Activated naive CD4-positive, alpha-beta T cell treated with anti-CD3 and anti-CD28 coated beads for 36 hours (primary cell): ENCODE measurements at regions not wholly inside any gene's neighbourhood (a gene's known extent, or its start where the extent isn't known, plus 50 kb on each side); places are given as distances from the start of the nearest gene placed in this dataset.

Source experiments
- CTCF ChIA-PET: fragments of 350-600 bp; sonication (Branson Sonifier 250); formaldehyde crosslinking; loops from one replicate; lab custom pipeline; 2021; ENCODE audit warnings: antibody characterized with exemption; lab: Charles Lee
- DNase-seq: peaks from one replicate; pipeline ENCODE4 v3.0.0-alpha.2; 2020
- H3K27ac Mint-ChIP-seq: one replicate; pipeline ENCODE4 v1.8.0; 2021; ENCODE audit warnings: mild to moderate bottlenecking, mixed read lengths
- H3K27me3 Mint-ChIP-seq: one replicate; pipeline ENCODE4 v1.8.0; 2021; ENCODE audit warnings: low read depth, mixed read lengths
- H3K36me3 Mint-ChIP-seq: one replicate; pipeline ENCODE4 v1.8.0; 2021; ENCODE audit warnings: low read depth, mixed read lengths
- H3K4me1 Mint-ChIP-seq: one replicate; pipeline ENCODE4 v1.8.0; 2021; ENCODE audit warnings: low read depth, mixed read lengths
- H3K4me3 Mint-ChIP-seq: one replicate; pipeline ENCODE4 v1.8.0; 2021; ENCODE audit warnings: mild to moderate bottlenecking, moderate library complexity, mixed read lengths
- H3K9me3 Mint-ChIP-seq: one replicate; pipeline ENCODE4 v1.8.0; 2021; ENCODE audit warnings: mixed read lengths
- intact Hi-C: fragments of 100-400 bp; cut with micrococcal nuclease; formaldehyde crosslinking; loops from one replicate; pipeline ENCODE4 v1.15.1; 2023

DNA sequence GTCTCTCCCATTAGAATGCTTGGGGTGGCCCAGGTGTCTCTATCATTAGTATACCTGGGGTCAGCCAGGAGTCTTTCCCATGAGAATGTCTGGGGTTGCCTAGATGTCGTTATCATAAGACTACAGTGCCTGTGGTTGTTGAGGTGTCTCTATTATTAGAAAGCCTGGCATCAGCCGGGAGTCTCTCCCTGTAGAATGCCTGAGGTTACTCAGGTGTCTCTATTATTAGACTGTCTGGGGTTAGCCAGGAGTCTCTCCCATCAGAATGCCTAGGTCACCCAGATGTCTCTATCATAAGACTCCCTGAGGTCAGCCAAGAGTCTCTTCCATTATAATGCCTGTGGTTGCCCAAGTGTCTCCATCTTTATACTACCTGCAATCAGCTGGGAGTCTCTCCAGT, 1541.1 kb downstream of the UQCRFS1 start:
- peaks cover 3% of the 10 kb centered on the region for H3K36me3 Mint-ChIP-seq
- no peaks in the 10 kb centered on the region for H3K4me1 Mint-ChIP-seq
- no peaks in the 10 kb centered on the region for H3K27me3 Mint-ChIP-seq
- CTCF ChIA-PET, result no interaction called here
- H3K4me3 Mint-ChIP-seq, result no peak overlapping the region
- H3K9me3 Mint-ChIP-seq, result peaks cover 22% of the 10 kb centered on the region
- H3K27ac Mint-ChIP-seq, result no peak overlapping the region
- DNase-seq, result no peak
- intact Hi-C loops, result no loop called here

DNA sequence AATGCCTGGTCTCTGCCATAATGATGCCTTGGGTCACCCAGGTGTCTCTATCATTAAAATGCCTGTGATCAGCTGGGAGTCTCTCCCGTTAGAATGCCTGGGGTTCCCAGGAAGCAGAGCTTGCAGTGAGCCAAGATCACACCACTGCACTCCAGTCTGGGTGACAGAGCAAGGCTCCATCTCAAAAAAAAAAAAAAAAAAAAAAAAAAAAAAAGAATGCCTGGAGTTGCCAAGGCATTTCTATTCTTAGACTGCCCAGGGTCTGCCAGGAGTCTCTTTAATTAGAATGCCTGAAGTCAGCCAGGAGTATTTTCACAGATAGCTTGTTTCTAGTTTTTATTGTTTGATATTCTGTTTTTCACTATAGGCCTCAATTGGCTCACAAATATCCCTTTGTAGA, 1552.5 kb downstream of the UQCRFS1 start:
- Mint-ChIP-seq H3K4me1 (no peaks in the 10 kb centered on the region), H3K4me3 (no peak overlapping the region), H3K36me3 (peaks cover 4% of the 10 kb centered on the region), H3K27me3 (no peaks in the 10 kb centered on the region), H3K27ac (no peak overlapping the region), H3K9me3 (peaks cover 43% of the 10 kb centered on the region)
- CTCF ChIA-PET, result no interaction called here
- no peak for DNase-seq
- intact Hi-C loops, result no loop called here

- H3K27me3 Mint-ChIP-seq, result no peaks in the 10 kb centered on the region
- DNase-seq, result no peak
- H3K4me3 Mint-ChIP-seq, result no peak overlapping the region
- intact Hi-C loops, result no loop called here
- H3K27ac Mint-ChIP-seq, result no peak overlapping the region
- H3K9me3 Mint-ChIP-seq, result peaks cover 40% of the 10 kb centered on the region
- H3K36me3 Mint-ChIP-seq, result peaks cover 4% of the 10 kb centered on the region
- H3K4me1 Mint-ChIP-seq, result no peaks in the 10 kb centered on the region
- CTCF ChIA-PET, result no interaction called here
These were observed 1555.5 kb downstream of the UQCRFS1 start for GRCh38 chr19:27657271-27658051.

DNA sequence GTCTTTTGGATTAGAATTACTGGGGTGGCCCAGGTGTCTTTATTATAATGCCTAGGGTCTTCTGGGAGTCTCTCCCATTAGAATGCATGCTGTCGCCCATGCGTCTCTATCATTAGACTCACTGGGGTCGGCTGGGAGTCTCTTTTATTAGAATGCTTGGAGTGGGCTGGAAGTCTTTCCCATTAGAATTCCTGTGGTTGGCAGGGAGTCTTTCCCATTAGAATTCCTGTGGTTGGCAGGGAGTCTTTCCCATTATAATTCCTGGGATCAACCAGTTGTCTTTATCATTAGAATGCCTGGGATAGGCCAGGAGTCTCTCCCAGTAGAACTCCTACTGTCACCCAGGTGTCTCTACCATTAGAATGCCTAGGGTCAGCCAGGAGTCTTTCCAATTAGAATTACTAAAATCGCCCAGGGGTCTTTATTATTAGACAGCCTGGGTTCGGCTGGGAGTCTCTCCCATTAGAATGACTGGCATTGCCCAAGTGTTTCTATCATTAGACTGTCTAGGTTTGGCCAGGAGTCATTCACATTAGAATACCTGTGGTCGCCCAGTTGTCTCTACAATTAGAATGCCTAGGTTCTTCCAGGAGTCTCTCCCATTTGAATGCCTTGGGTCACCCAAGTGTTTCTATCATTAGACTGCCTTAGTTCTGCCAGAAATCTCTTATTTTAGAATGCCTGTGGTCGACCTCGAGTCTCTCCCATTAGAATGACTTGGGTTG, 1558.5 kb downstream of the UQCRFS1 start:
- H3K4me1 Mint-ChIP-seq, result no peaks in the 10 kb centered on the region
- H3K4me3 Mint-ChIP-seq, result no peak overlapping the region
- no peak overlapping the region for H3K27ac Mint-ChIP-seq
- peaks cover 35% of the 10 kb centered on the region for H3K9me3 Mint-ChIP-seq
- intact Hi-C loops, result no loop called here
- H3K27me3 Mint-ChIP-seq, result no peaks in the 10 kb centered on the region
- peaks cover 4% of the 10 kb centered on the region for H3K36me3 Mint-ChIP-seq
- CTCF ChIA-PET, result no interaction called here
- no peak for DNase-seq

- Mint-ChIP-seq H3K27me3 (no peaks in the 10 kb centered on the region), H3K27ac (no peak overlapping the region), H3K4me3 (no peak overlapping the region), H3K9me3 (peaks cover 24% of the 10 kb centered on the region), H3K36me3 (no peaks in the 10 kb centered on the region), H3K4me1 (no peaks in the 10 kb centered on the region)
- CTCF ChIA-PET, result no interaction called here
- DNase-seq, result no peak
- intact Hi-C loops, result no loop called here
These were observed 1560.2 kb downstream of the UQCRFS1 start for GRCh38 chr19:27652796-27653195.

GRCh38 chr19:27652281-27652680, 1560.7 kb downstream of the UQCRFS1 start:
- no peaks in the 10 kb centered on the region for H3K4me1 Mint-ChIP-seq
- DNase-seq, result no peak
- H3K9me3 Mint-ChIP-seq, result peaks cover 22% of the 10 kb centered on the region
- CTCF ChIA-PET, result no interaction called here
- H3K27me3 Mint-ChIP-seq, result no peaks in the 10 kb centered on the region
- no peaks in the 10 kb centered on the region for H3K36me3 Mint-ChIP-seq
- H3K27ac Mint-ChIP-seq, result no peak overlapping the region
- no peak overlapping the region for H3K4me3 Mint-ChIP-seq
- intact Hi-C loops, result no loop called here

- no peak for DNase-seq
- CTCF ChIA-PET, result no interaction called here
- H3K27me3 Mint-ChIP-seq, result no peaks in the 10 kb centered on the region
- H3K4me1 Mint-ChIP-seq, result no peaks in the 10 kb centered on the region
- H3K27ac Mint-ChIP-seq, result no peak overlapping the region
- intact Hi-C loops, result no loop called here
- H3K4me3 Mint-ChIP-seq, result no peak overlapping the region
- peaks cover 1% of the 10 kb centered on the region for H3K36me3 Mint-ChIP-seq
- H3K9me3 Mint-ChIP-seq, result peaks cover 13% of the 10 kb centered on the region
These were observed 1565.5 kb downstream of the UQCRFS1 start for GRCh38 chr19:27647423-27647822.

DNA sequence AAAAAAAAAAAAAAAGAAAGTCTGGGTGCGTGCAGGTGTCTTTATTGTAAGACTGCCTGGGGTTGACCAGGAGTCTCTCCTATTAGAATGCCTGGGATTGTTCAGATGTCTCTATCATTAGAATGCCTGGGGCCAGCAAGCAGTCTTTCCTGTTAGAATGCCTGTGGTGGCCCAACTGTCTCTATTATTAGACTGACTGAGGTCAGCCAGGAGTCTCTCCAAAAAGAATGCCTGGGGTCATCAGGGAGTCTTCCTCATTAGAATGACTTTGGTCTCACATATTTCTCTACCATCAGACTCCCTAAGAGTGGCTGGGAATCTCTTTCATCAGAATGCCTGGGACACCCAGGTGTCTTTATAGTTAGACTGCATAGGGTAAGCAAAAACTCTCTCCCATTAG, 1577.5 kb downstream of the UQCRFS1 start:
- DNase-seq, result no peak
- H3K9me3 Mint-ChIP-seq, result peaks cover 24% of the 10 kb centered on the region
- CTCF ChIA-PET, result no interaction called here
- H3K4me1 Mint-ChIP-seq, result no peaks in the 10 kb centered on the region
- H3K27me3 Mint-ChIP-seq, result no peaks in the 10 kb centered on the region
- H3K4me3 Mint-ChIP-seq, result no peak overlapping the region
- H3K36me3 Mint-ChIP-seq, result peaks cover 3% of the 10 kb centered on the region
- intact Hi-C loops, result no loop called here
- H3K27ac Mint-ChIP-seq, result no peak overlapping the region

DNA sequence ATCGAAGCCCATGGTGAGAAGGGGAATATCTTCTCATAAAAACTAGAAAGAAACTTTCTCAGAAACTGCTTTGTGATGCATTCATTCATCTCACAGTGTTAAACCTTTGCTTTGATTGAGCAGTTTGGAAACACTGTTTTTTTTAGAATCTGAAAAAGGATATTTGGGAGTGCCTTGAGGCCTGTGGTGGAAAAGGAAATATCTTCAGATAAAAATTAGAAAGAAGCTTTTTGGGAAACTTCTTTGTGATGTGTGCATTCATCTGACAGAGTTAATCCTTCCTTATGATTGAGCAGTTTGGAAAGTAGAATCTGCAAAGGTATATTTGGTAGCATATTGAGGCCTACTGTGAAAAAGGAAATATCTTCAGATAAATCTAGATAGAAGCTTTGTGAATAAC, 1594.9 kb downstream of the UQCRFS1 start:
- CTCF ChIA-PET, result no interaction called here
- DNase-seq, result no peak
- Mint-ChIP-seq H3K9me3 (peaks cover 60% of the 10 kb centered on the region), H3K36me3 (peaks cover 14% of the 10 kb centered on the region), H3K27me3 (no peaks in the 10 kb centered on the region), H3K4me3 (no peak overlapping the region), H3K27ac (no peak overlapping the region), H3K4me1 (no peaks in the 10 kb centered on the region)
- intact Hi-C loops, result no loop called here

DNA sequence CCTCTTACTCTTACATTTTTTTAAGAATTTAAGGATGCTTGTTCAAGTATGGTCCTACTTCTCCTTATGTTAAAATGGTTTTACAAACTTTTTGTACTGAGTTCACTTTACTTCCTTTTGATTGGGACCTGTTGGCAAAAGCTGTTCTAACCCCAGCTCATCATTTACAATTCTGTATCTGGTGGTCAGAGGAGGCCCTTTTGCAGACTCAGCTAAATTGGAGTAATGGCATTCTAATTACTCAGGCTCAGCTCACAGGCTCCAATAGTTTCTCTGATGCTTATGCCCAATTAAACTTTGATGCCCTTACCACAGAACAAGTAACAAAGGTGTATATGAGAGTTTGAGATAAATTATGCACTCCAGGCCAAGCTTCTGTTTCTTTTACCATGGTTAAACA, 1632.0 kb downstream of the UQCRFS1 start:
- peaks cover 32% of the 10 kb centered on the region for H3K9me3 Mint-ChIP-seq
- intact Hi-C loops, result no loop called here
- no peak overlapping the region for H3K27ac Mint-ChIP-seq
- peaks cover 7% of the 10 kb centered on the region for H3K36me3 Mint-ChIP-seq
- no peak for DNase-seq
- no peaks in the 10 kb centered on the region for H3K4me1 Mint-ChIP-seq
- no peaks in the 10 kb centered on the region for H3K27me3 Mint-ChIP-seq
- H3K4me3 Mint-ChIP-seq, result no peak overlapping the region
- CTCF ChIA-PET, result no interaction called here
